AG09319 (cell line): ENCODE measurements at regions not wholly inside any gene's neighbourhood (a gene's known extent, or its start where the extent isn't known, plus 50 kb on each side); places are given as distances from the start of the nearest gene placed in this dataset.

Experiments used
- DNase-seq: peaks from one replicate; pipeline ENCODE4 v3.0.0-alpha.2; 2010; ENCODE audit warnings: low read depth; ENCODE audit errors: extremely low read depth
- CTCF ChIP-seq: IDR thresholded peaks from 2 replicates; pipeline ENCODE4 v1.5.1; 2011; ENCODE audit warnings: low read depth, mild to moderate bottlenecking, inconsistent platforms, low read length, moderate library complexity

GRCh38 chr5:143730112-143730801 lies 81.7 kb upstream of the HMHB1 start:
- DNase-seq: no peak
- no peak for TF ChIP-seq CTCF

GRCh38 chr5:143729334-143729946 lies 82.5 kb upstream of the HMHB1 start:
- no peak for DNase-seq
- no peak for TF ChIP-seq CTCF

GRCh38 chr5:143723159-143723558 lies 88.8 kb upstream of the HMHB1 start:
- no peak for DNase-seq
- no peak for TF ChIP-seq CTCF

DNA sequence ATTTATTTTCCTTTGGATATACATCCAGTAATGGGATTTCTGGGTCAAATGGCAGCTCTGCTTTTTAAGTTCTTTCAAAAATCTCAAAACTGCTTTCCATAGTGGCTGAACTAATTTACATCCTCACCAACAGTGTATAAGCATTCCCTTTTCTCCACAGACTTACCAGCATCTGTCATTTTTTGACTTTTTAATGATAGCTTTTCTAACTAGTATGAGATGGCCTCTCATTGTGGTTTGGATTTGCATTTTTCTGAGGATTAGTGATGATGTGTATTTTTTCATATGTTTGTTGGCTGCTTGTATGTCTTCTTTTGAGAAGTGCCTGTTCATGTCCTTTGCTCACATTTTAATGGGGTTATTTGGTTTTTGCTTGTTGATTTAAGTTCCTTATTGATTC lies 90.0 kb upstream of the HMHB1 start:
- TF ChIP-seq CTCF: no peak

DNA sequence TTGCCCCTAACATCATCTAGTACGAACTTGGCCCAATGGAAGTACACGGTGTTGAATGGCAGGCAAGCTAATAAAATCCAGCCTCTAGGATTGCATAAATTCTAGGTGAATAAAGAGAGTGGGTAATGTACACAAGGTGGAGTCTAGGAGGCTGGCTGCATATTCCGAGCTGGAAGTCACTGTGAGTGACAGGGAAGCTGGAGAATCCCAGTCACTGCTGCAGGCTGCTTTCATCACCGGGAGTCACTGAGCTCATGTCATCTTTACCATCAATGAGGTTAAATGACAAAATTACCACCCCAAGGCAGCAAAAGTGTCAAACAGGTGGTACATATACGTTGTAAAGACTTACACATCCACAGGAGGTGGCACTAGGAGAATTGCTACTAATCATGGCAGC lies 91.3 kb upstream of the HMHB1 start:
- no peak for DNase-seq
- TF ChIP-seq CTCF: no peak

More for the DNA sequence above, 90.0 kb upstream of the HMHB1 start:
- DNase-seq: no peak

- peak; percentile 80 for DNase-seq
- no peak; the same call in 1 of the 2 replicates for TF ChIP-seq CTCF
These were observed 94.6 kb upstream of the HMHB1 start for GRCh38 chr5:143717400-143717799.

GRCh38 chr5:143716881-143717280 lies 95.1 kb upstream of the HMHB1 start:
- no peak for DNase-seq
- TF ChIP-seq CTCF: no peak
